ENCODE measurements at regions not wholly inside any gene's neighbourhood (a gene's known extent, or its start where the extent isn't known, plus 50 kb on each side); places are given as distances from the start of the nearest gene placed in this dataset.
A peak's percentile ranks its signal among the peaks of the same experiment; 100 is the strongest.
"Not testable (repeated sequence)": the region's sequence is repeated elsewhere in the genome, so short reads cannot be mapped to it uniquely, and the experiment has no call there.

DNA sequence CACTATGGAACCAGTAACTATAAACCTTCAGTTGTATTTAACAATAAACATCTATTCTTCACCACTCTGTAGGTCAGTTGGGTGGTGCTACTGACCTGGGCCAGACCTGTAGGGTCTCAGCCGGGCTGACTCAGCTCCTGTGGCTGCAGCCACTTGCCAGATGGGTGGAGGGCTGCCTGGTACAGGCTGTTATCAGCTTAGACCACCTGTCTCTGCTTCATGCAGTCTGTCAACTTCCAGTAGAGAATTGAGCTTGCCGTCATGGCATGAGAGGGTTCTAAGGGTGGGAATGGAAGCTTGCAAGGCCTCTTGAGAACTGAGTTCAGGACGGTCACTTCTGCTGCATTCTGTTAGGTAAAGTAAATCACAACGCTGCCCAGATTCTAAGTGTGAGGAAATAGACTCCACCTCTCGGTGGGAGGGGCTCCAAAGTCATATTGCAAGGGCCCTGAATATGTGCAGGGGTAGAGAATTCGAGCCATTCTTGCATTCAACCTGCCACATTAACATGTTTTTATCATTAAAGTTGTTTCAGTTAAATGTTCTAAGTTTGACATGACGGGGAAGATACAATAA lies 81.5 kb upstream of the PABPC3 start:
- not testable (repeated sequence) for H3K4me3 Mint-ChIP-seq, H3K9me3 Mint-ChIP-seq, H3K36me3 Mint-ChIP-seq, H3K4me1 Mint-ChIP-seq, H3K27ac Mint-ChIP-seq
- H3K27me3 Mint-ChIP-seq: peaks cover 20% of the 10 kb centered on the region

DNA sequence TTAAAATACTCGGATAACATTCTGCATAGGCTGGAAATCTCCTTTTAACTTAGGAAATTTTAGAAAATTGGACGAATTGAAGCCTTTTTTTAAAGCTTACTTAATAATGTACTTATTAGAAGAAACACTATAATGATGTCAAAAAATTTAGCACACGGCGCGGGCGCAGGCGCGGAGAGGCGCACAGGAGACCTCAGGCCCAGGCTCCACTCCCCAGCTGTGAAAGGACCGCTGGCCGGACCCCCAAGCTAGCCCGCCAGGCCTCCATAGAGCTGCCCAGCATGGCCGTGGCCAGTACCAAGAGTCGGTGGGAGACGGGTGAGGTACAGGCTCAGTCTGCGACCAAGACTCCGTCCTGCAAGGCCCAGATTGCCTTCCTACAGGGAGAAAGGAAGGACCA lies 78.8 kb upstream of the PABPC3 start:
- peak overlapping the region; percentile 65 to 97 (median 82) for H3K4me3 Mint-ChIP-seq
- peak overlapping the region in 2 of 3 donors; percentile 81 to 96 for H3K27ac Mint-ChIP-seq
- peaks cover 6 to 15% (median 8%) of the 10 kb centered on the region in 3 donors for H3K4me1 Mint-ChIP-seq
- not testable (repeated sequence) for H3K36me3 Mint-ChIP-seq, H3K9me3 Mint-ChIP-seq
- peaks cover 11% of the 10 kb centered on the region for H3K27me3 Mint-ChIP-seq

DNA sequence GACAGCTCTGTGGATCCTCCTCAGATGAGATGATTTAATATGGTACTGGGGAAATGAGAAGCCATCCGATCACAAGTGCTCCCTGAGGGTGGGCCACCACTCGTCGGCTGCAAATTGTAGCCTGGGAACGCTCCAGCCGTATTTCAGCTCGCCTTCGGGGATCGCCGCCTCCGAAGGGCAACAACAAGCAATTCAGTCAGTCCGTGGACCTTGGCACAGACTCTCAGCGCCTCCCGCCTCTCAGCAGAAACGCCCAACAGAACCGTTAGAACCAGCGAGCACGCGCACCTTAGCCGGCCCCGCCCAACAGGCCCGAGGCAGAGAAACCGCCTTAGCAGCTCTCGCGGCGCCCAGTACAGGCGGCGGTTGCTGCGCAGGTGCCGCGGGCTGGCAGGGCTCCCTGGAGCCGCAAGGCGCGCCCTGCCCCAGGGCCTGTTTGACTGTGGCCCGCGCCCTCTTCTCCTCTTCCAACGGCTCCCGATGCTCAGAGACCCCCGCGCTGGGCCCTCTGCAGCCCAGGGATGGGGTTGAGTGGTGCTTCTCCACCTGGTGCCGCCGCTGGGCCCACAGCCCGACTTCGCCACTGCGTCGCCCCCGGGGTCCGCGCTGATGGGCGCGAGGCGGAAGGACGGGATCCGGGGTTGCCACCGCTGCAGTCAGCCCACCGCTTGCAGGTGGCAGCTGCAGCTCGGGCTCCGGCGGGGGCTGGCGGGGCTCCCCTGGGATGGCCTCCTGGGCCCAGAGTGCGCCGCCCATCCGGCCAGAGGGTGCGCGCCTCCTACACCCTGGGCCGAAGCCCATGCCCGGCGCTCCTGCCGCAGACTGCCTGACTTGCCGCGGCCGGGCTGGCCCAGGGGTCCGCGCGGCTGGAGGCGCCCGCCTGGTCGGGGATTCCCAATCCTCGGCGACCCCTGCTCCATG lies 77.9 kb upstream of the PABPC3 start:
- H3K9me3 Mint-ChIP-seq, H3K36me3 Mint-ChIP-seq: not testable (repeated sequence)
- peaks cover 11% of the 10 kb centered on the region for H3K27me3 Mint-ChIP-seq
- peaks cover 6 to 15% (median 8%) of the 10 kb centered on the region in 3 donors for H3K4me1 Mint-ChIP-seq
- peak overlapping the region; percentile 5 to 96 (median 81) for H3K27ac Mint-ChIP-seq
- peak overlapping the region; percentile 65 to 97 (median 88) for H3K4me3 Mint-ChIP-seq

DNA sequence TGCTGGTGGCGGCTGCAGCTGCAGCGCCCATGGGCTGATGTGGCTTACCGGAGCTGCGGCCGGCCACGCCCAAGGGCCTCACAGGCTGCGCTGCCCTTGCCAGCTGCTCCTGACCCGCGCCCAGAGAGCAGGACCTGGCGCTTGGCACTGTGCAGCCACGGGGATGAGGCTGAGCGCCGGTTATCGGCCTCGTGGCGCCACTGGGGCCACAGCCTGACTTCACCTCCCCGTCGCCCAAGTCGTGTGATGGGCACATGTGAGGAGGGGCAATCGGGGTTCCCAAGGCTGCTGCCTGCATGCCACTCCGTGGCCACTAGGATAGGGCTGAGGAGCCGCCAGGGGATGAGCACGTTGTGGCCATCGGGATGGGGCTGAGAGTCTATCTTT lies 77.2 kb upstream of the PABPC3 start:
- peaks cover 6 to 15% (median 8%) of the 10 kb centered on the region in 3 donors for H3K4me1 Mint-ChIP-seq
- H3K4me3 Mint-ChIP-seq: peak overlapping the region in 3 of 4 donors; percentile 52 to 97 (median 59)
- H3K36me3 Mint-ChIP-seq: no peaks in the 10 kb centered on the region
- no peaks in the 10 kb centered on the region for H3K9me3 Mint-ChIP-seq
- H3K27ac Mint-ChIP-seq: peak overlapping the region in 1 of 3 donors; percentile 21
- peaks cover 6% of the 10 kb centered on the region for H3K27me3 Mint-ChIP-seq

DNA sequence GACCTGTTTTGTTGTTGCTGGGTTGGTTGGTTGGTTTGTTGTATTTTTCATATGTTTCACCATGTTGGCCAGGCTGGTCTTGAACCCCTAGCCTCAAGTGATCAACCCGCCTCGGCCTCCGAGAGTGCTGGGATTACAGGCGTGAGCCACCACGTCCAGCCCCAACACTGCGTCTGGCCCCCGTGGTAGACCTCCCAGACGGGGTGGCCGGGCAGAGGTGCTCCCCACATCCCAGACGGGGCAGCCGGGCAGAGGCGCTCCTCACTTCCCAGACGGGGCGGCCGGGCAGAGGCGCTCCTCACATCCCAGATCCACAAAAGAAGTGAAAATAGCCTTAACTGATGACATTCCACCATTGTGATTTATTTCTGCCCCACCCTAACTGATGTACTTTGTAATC lies 76.2 kb upstream of the PABPC3 start:
- not testable (repeated sequence) for H3K27me3 Mint-ChIP-seq, H3K9me3 Mint-ChIP-seq, H3K36me3 Mint-ChIP-seq
- Mint-ChIP-seq H3K27ac (peak overlapping the region in 1 of 3 donors; percentile 4), H3K4me1 (peaks cover 6 to 15% (median 8%) of the 10 kb centered on the region in 3 donors), H3K4me3 (peak overlapping the region in 1 of 4 donors; percentile 82)

DNA sequence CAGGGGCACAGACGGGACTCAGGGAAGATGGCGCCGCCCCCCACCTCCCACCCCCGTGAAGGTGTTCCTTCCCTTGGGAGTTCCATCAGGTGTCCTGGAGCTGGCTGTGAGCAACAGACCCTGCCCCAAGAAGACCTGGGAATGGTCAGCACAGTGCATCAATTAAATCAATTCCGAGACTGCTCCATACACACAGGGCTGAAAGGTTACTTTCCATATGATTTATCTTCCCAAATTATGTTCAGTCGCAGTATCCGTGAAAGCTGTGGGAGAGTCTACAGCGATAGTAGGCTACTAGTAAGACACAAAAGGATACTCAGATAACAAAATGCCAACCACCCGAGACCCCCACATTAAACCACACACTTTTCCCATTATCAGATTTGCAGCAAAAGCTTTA lies 71.8 kb upstream of the PABPC3 start:
- H3K36me3 Mint-ChIP-seq: no peaks in the 10 kb centered on the region
- H3K27ac Mint-ChIP-seq: peak overlapping the region in 1 of 3 donors; percentile 7
- peaks cover 2% of the 10 kb centered on the region for H3K27me3 Mint-ChIP-seq
- H3K9me3 Mint-ChIP-seq: no peaks in the 10 kb centered on the region
- no peak overlapping the region for H3K4me3 Mint-ChIP-seq
- H3K4me1 Mint-ChIP-seq: peaks cover 0 to 6% (median 0%) of the 10 kb centered on the region in 3 donors

DNA sequence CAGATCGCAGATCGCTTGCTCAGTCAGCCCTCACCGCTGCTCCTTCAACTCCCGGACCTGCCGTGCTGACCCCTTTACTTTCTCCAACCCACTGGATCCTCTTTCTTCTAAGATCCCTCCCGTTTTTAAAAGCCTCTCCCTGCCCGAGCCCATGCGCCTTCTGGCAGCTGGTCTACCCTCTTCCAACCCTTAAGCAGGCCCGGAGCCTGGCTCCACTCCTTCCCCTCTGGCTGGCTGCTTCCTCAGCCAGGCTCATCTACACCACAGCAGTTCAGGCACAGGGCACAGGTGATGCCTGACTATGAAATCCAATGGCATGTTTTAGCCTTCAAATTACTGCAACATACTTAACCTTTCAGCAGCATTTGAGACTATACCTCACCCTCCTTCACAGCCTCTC lies 63.8 kb upstream of the PABPC3 start:
- H3K36me3 Mint-ChIP-seq: no peaks in the 10 kb centered on the region
- no peak overlapping the region for H3K27ac Mint-ChIP-seq
- H3K27me3 Mint-ChIP-seq: peaks cover 25% of the 10 kb centered on the region
- peaks cover 6 to 7% (median 7%) of the 10 kb centered on the region in 3 donors for H3K4me1 Mint-ChIP-seq
- H3K4me3 Mint-ChIP-seq: no peak overlapping the region
- no peaks in the 10 kb centered on the region for H3K9me3 Mint-ChIP-seq

DNA sequence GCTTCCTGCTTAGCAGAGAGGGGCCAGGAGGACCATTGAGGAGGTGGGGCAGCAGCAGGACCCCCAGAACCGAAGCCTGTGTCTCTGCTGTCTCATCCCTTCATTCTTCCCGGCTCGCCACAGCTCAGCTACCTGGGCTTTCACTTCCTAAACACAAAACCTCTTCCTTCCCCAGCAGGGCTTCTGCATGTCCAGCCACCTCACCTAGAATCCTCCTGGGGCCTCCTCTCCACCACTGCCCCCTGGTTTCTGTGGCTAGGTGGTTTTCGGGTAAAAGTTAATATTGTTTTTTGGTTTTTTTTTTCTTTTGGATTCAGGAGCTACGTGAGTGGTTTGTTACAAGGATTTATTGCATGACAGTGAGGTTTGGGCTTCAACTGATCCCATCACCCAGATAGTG lies 61.8 kb upstream of the PABPC3 start:
- H3K4me1 Mint-ChIP-seq: peaks cover 6 to 9% (median 7%) of the 10 kb centered on the region in 3 donors
- peak overlapping the region in 2 of 4 donors; percentile 34 to 69 for H3K4me3 Mint-ChIP-seq
- H3K27me3 Mint-ChIP-seq: peaks cover 33% of the 10 kb centered on the region
- no peaks in the 10 kb centered on the region for H3K9me3 Mint-ChIP-seq
- H3K27ac Mint-ChIP-seq: no peak overlapping the region
- H3K36me3 Mint-ChIP-seq: no peaks in the 10 kb centered on the region

DNA sequence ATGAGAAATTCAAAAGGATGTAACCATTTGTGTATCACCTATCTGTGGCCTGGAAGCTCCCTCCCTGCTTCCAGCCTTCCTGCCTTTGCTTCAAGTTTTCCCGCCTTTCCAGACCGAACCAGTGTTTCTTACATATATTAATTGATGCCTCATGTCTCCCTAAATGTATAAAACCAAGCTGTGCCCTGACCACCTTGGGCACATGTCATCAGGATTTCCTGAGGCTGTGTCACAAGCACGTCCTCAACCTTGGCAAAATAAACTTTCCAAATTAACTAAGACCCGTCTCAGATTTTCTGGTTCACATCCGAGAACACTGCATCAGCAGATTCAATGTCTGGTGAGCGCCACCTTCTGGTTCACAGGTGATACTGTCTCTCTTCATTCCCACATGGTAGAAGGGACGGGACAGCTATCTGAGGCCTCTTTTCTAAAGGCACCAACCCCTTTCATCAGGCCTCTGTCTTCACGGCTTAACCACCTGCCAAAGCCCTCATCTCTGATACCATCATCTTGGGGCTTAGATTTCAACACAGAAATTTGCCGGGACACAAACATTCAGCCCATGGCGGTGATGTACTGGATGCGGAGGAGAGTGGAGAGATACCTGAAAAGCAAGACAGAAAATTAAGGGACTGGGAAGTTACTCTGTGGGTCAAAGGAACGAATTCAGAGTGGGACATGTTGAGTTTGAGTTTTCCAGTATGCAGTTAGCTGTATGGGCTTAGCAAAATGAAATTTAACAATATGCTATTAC lies 58.7 kb upstream of the PABPC3 start:
- H3K4me3 Mint-ChIP-seq: no peak overlapping the region
- H3K36me3 Mint-ChIP-seq: no peaks in the 10 kb centered on the region
- peaks cover 31% of the 10 kb centered on the region for H3K27me3 Mint-ChIP-seq
- H3K4me1 Mint-ChIP-seq: peaks cover 6 to 9% (median 7%) of the 10 kb centered on the region in 3 donors
- H3K27ac Mint-ChIP-seq: no peak overlapping the region
- no peaks in the 10 kb centered on the region for H3K9me3 Mint-ChIP-seq

DNA sequence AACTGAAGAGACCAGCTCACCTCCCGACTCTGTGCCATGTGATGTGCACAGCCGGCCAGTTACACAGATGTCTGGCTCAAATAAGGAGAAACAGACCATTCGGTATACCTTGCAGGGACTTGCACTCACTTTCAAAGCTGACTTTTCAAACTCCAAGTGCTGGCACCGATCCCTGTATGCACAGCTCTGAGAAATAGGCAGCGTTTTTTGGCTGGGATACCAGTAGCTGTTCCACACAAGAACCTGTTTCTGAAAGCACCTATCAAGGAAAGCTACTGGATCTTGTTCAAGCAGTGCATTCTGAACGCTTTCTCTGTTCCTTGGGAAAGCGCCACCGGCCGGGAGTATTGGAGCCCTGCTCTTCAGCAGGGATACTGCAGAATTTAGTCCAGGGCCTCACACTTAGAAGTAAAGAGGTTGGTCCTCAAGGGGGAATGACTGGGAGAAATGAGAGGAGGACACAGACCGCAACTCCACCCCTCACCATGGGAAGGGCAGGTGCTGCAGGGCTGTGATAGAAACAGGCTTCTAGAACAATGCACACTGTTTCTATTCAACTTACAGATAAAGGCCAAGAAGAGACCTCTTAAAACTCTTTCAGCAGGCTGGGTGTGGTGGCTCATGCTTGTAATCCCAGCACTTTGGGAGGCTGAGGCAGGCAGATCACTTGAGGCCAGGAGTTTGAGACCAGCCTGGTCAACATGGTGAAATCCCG lies 53.6 kb upstream of the PABPC3 start:
- Mint-ChIP-seq H3K36me3 (peaks cover 2% of the 10 kb centered on the region), H3K4me3 (no peak overlapping the region), H3K27ac (no peak overlapping the region), H3K27me3 (peaks cover 38% of the 10 kb centered on the region), H3K4me1 (peaks cover 0 to 8% (median 5%) of the 10 kb centered on the region in 3 donors), H3K9me3 (no peaks in the 10 kb centered on the region)

DNA sequence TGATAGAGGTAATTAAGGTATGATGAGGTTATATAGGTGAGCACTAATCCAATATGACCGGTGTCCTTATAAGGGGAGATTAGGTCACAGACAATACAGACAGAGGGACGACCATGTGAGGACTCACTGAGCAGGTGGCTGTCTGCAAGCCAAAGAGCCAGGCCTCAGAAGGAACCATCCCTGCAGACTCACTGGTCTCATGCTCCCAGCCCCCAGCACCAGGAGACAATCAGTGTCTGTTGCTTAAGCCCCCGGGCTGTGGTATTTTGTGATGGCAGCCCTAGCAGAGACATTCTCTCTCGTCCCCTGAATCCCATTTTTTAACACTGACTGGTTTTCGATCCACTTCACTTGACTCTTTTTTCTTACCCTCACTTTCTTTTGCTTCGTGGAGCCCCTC lies 51.9 kb upstream of the PABPC3 start:
- H3K4me3 Mint-ChIP-seq: peak overlapping the region in 1 of 4 donors; percentile 36
- H3K4me1 Mint-ChIP-seq: peaks cover 2 to 8% (median 5%) of the 10 kb centered on the region in 3 donors
- H3K9me3 Mint-ChIP-seq: peaks cover 0 to 3% (median 3%) of the 10 kb centered on the region in 3 donors
- peak overlapping the region in 1 of 3 donors; percentile 59 for H3K27ac Mint-ChIP-seq
- H3K27me3 Mint-ChIP-seq: peaks cover 46% of the 10 kb centered on the region
- peaks cover 5% of the 10 kb centered on the region for H3K36me3 Mint-ChIP-seq
